Esophagus muscularis mucosa (tissue), 3 donors: ENCODE measurements at regions not wholly inside any gene's neighbourhood (a gene's known extent, or its start where the extent isn't known, plus 50 kb on each side); places are given as distances from the start of the nearest gene placed in this dataset.
"Not testable (repeated sequence)": the region's sequence is repeated elsewhere in the genome, so short reads cannot be mapped to it uniquely, and the experiment has no call there.

Source experiments
- CTCF ChIP-seq, 3 experiments: fragments of 200-600 bp in 2 of 3; fragments of 450-650 bp in 1 of 3; sonication (generic) in 2 of 3; IDR thresholded peaks; one replicate each; pipeline ENCODE4 v1.5.1; 2017 to 2019; ENCODE audit warnings: antibody characterized with exemption in 3 of 3, mild to moderate bottlenecking in 2 of 3, moderate library complexity in 1 of 3
- POLR2A ChIP-seq: fragments of 450-650 bp; IDR thresholded peaks from one replicate; pipeline ENCODE4 v1.6.1; 2017; ENCODE audit warnings: antibody characterized with exemption, moderate library complexity, mild to moderate bottlenecking, low read depth

- TF ChIP-seq CTCF (IDR thresholded peaks at IDR 0.05); POLR2A: not testable (repeated sequence)
Measured at GRCh38 chr5:17032314-17032985, 96.4 kb upstream of the MYO10 start.
